GM18951 (cell line): ENCODE measurements at regions not wholly inside any gene's neighbourhood (a gene's known extent, or its start where the extent isn't known, plus 50 kb on each side); places are given as distances from the start of the nearest gene placed in this dataset.

Experiments used
- POLR2A ChIP-seq: IDR thresholded peaks from 4 replicates; pipeline ENCODE4 v1.6.1; 2011; ENCODE audit warnings: mild to moderate bottlenecking; ENCODE audit not compliant: insufficient read length, insufficient read depth; ENCODE audit errors: extremely low read depth
- in situ Hi-C: fragments of 300-500 bp; cut with MboI; formaldehyde crosslinking; loops from one replicate; pipeline ENCODE4 v1.12.0; 2022; ENCODE audit warnings: low sequenced_read_pairs, mixed read lengths, inconsistent platforms; ENCODE audit not compliant: unreplicated experiment

DNA sequence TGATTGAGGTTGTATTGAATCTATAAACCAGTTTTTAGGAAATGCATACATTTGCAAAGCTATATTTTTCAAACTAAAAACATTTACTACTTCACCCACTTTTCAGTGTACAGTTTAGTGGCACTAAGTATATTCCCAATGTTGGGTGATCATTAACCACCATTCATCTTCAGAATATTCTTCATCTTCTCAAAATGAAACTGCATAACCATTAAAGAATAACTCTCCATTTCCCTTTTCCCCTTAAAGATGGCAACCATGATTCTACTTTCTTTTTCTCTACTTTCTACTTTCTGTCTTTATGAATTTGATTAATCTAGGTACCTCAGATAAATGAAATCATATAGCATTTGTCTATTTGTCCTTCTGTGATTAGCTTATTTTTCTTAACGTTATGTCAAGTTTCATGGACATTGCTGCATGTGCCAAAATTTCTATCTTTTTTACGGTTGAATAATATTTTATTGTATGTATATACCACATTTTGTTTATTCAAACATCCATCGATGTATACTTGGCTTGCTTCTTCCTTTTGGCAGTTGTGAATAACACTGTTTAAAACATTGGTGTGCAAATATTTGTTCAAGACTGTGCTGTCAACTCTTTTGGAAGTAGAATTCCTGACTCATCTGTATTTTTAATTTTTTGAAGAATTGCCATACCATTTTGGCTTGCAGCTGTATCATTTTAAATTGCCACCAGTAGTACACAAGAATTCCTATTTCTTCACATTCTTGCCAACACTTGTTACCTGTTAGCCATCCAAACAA is 104.9 kb downstream of the RPRM start:
- in situ Hi-C loops, result no loop called here
- TF ChIP-seq POLR2A, result no peak

DNA sequence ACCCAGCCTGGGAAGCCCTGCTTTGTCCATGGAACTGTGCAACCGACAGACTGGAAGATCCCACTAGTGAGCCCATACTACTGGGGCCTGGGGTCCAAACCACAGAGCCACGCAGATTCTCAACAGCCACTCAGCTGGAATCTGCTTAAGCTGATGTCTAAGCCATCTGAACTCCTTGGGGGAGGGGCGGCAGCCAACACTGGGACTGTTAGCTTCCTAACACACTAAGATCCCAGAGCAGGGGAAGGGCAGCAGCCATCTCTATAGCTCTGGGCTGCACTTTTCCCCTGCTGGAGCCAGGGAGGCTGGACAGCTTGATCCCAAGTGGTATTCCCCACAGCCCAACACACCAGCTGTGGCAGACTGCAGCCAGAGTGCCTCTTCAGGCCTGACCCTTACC is 118.3 kb downstream of the RPRM start:
- TF ChIP-seq POLR2A, result no peak
- in situ Hi-C loops, result no loop called here

DNA sequence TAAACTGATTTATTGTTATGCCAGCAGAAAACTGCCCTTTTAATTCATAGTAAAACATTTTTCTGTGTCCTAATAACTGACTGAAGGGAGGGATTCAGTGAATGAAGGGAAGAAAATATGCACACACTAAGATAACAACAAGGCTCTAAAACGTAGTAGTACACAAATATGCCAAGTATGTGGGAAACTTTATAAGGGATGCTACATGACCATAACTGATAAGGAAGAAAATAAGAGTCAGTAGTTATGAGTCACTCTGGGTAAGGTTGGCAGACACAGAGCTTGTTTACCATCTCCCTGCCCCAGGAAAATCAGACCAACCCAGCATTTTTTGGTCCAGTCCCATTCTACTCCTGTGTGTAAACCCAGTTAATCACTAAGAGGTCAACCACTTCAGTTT is 124.2 kb downstream of the RPRM start:
- in situ Hi-C loops, result no loop called here
- no peak for TF ChIP-seq POLR2A

DNA sequence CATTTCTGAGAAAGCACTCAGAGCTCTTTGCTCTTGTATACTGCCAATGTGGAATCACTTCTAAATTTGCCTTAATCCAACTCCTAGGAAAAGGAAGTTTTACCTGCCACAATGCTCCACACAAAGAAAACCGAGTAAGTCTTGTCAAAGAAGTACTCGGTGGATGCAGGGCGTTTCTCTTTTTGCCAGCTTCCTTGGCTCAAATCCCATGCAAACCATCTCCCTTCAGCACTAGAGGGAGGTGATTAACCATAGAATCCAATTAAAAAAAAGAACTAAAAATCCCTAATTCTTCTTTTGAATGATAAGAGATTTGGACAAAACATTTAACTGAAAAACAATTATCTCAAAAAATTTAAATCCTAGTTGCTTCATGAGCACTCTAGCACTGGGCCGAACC is 129.0 kb downstream of the RPRM start:
- in situ Hi-C loops, result no loop called here
- TF ChIP-seq POLR2A, result no peak

DNA sequence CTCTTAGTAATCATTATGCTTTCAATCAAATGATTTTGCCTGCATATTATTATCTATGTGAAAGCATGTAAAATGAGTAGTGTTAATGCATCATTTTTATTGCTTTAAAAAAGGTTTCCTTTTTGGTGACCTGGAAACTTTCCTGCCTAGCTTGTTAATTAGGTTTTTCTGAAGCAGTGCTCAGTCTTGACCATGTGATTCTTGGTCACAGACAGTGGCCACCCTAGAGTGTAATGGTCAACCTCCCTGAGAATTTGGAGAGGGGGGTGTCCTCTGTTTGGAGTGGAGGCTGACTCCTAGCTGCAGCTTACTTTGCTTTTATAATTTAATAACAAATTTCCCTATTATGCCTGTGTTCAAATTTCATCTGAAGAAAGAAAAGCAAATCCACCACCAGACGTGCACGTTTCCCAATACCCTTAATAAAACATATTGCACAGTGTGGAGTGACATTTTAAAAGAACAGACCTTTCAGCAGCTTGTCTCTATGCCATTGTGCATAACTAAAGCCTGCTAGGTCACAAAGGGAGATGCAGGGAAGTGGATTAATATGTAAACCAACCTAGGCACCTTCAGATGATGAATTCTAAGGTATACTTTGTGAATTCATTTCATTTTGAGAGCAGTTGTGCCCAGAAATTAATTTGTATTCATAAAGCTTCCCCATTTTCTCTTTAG is 130.6 kb downstream of the RPRM start:
- no peak for TF ChIP-seq POLR2A
- in situ Hi-C loops, result no loop called here

DNA sequence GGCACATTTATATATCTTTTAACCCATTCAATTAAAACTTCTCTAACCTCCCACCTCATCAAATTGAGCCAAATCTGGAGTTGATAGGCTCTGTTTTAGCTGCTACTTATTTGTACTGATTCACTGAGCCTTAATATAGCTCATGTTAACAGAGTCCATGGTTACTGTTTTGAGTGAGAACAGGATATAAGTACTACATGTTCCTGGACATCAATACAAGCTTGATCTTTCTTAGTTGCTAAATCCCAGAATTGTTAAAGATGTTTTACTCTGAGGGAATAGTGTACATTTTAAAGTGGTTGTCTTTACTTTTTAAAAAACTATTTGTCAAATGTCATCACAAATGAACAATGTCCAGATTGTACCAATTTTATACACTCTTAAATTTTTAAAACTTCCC is 157.7 kb downstream of the RPRM start:
- in situ Hi-C loops, result no loop called here
- no peak for TF ChIP-seq POLR2A

DNA sequence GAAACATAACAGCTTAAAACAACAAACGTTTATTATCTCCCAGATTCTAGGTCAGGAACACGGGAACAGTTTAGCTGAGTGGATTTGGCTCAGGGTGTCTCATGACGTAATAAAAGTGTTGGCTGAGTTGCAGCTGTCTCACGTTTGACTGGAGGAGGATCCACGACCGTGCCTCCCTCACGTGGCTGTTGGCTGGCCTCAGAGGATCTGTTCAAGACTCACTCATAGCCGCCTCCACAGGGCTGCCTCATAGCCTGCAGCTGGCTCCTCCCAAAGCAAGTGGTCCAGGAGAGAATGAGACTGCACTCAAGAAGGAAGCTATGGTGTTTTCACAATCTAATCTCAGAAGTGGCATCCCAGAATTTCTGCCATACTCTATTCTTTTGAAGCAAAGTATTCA is 167.1 kb downstream of the RPRM start:
- no peak for TF ChIP-seq POLR2A
- in situ Hi-C loops, result no loop called here

DNA sequence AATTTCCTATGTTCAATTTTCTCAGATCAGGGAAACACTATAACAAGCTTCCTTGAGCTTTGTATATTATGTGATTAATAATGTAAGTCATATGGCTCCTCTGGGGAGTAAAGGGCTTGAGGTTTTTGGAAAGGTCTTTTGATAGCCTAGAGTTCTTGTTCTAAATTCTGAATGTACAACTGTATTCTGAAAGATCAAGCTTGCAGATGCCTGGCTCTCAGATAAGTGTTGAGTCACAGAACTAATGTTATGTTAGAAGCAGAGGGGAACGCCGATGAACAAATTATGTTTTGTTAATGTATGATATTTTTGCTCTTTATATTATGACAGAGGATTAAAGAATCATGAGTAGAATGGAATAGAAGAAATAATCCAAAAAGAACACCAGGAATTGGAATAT is 170.1 kb downstream of the RPRM start:
- in situ Hi-C loops, result no loop called here
- TF ChIP-seq POLR2A, result no peak

DNA sequence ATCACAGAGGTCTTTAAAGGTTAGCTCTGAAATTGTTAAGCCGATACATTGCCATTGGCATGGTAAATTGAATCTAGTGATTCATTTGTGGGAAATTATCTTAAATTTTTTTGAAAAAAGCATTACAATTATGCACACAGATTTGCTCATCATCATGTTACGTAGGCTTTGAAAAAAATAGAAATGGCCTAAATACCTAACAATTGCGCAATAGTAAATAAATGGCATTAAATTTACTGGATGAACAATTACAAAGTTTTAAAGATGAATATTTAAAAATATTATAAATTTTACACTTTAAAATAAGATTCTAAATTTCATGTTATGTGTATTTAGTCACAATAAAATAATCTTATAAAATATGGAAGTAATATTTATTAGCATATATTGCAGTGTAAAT is 171.3 kb downstream of the RPRM start:
- in situ Hi-C loops, result no loop called here
- no peak for TF ChIP-seq POLR2A

DNA sequence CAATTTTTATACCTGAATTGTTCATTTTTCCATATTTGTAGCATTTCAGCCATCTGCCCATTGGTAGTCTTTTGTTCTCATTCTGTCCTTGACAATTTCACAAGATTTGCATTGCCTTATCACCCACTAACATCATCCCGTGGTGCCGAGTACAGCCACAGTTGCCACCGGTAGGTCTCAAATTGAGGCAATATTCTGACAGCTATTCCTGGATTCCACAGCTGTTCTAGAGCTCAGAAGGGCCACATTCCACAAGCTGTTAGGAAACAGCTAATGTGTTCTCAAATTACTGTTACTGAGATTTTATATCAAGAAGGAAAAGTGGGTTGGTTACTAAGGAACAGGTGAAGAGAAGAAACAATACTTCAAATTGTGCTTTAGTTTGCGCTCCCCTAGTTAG is 178.8 kb downstream of the RPRM start:
- no peak for TF ChIP-seq POLR2A
- in situ Hi-C loops, result no loop called here

DNA sequence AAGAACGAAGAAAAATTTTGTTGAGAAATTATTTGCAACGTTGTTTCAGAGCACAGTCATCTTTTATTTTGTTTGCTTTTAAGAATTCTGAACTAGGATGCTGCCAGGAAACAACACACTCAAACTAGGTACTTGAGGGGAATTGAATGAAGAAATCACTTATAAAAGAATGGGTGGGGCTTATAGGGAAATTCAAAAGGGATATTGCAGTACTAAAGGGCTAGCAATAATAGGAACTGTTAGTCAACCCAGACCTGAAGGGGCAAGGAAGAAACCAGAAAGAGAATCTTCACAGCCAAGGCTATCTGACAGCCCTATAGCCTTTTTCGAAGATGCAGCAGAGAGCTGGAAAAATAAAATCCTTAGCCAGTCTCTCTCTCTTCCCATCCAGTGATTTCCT is 179.3 kb downstream of the RPRM start:
- in situ Hi-C loops, result no loop called here

DNA sequence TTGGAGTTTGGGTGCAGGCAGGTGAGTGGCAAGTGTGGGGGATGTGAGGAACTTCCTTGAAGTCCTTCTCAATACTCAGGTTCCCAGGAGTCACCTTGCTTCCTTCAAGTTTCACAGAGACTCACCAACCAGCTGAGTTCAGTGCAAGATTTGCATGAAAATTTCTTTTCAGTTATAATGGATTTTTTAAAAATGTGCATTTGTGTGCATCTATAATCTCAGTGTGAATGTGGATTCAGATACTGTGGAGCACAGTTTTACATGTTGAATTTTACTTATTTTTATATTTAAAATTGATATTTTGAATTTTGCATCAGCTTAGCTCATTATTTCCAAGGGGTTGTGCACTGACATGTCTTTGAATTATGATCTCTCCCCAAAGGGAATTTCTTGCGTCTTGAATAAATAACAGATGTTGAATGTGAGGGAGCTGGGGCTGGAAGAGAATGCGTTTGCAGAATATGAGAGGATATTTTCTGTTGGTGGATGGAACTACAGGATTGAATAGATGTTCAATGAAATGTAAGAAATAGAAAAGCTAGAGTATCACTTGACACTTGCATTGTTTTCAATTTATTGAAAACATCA is 184.3 kb downstream of the RPRM start:
- in situ Hi-C loops, result no loop called here
- TF ChIP-seq POLR2A, result no peak

More for the DNA sequence above, 179.3 kb downstream of the RPRM start:
- no peak for TF ChIP-seq POLR2A

DNA sequence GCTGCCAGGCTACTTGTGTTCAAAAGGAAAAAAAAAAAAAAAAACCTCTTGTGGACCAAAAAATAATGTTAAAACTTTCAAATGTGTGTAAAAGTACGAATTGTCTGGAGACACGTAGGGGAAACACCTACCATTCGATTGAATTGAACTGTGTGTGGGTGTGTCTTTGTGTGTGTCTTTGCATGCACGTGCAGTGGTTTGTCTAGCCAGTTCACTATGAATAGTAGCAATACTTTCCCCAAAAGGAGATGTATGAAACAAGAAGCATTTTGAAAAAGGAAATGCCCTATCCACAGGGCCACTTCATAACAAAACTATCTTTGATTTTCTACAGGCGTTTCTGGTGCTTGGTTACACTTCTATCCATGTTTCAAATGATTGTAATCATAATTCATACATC is 186.8 kb downstream of the RPRM start:
- in situ Hi-C loops, result no loop called here
- TF ChIP-seq POLR2A, result no peak
